NCI-H526 (cell line): ENCODE measurements at regions not wholly inside any gene's neighbourhood (a gene's known extent, or its start where the extent isn't known, plus 50 kb on each side); places are given as distances from the start of the nearest gene placed in this dataset.
A peak's percentile ranks its signal among the peaks of the same experiment; 100 is the strongest.
"Not testable (repeated sequence)": the region's sequence is repeated elsewhere in the genome, so short reads cannot be mapped to it uniquely, and the experiment has no call there.

ENCODE experiments used
- DNase-seq, 2 experiments: peaks; one replicate each; lab custom pipeline; 2025; lab: John Stamatoyannopoulos, UW

DNA sequence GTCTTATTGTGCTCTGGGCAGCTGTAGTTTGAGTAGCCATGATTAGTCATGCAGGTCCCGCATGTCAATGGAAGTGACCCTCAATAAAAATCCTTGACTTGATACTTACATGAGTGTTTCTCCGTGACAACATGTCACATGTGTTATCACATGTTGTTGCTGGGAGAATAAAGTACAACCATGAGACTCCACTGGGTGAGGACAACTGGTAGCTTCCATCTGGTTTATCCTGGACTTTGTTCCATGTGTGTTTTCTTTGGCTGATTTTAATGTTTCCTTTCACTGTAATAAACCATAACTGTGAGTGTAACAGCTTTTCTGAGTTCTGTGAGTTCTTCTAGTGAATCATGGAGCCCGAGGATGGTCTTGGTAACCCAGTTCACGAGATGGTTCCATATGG, 63.1 kb upstream of the NDN start:
- no peak for DNase-seq

DNA sequence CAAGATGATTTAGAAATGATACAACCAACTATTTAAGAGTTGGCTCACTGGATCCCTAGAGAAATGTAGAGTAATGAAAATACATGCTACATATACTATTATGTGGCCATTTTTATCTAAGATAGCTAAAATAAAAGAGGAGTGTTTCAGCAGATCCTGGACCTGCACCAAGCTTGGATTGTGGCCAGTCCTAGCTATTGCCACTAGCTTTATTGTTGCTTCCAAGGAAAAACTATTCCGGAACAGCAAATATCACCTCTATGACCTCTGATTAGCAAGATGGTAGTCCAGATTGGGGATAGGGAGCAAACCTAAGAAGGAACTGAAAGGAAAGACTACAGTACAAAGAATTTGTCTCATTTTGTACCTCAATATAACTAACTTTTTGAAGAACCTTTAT, 63.7 kb upstream of the NDN start:
- DNase-seq = no peak

DNA sequence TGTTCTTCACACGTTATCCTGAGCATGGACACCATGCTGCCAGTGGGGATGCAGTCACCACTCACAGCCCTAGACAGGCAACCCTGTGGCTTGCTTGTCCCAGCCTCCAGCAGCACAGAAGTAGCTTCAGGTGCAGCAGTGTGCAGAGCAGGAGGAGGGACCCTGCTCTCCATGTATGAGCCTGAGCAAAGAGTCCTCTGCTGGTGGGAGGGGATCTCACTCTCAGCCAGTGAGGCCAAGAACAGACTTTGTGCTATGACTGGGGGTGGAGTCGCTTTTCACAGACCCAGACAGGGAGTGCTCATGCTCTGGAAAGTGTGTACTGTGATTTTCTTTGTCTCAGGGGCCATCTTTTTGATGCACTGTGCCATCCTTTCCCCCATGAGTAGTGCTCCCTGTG, 66.1 kb upstream of the NDN start:
- DNase-seq = no peak

DNA sequence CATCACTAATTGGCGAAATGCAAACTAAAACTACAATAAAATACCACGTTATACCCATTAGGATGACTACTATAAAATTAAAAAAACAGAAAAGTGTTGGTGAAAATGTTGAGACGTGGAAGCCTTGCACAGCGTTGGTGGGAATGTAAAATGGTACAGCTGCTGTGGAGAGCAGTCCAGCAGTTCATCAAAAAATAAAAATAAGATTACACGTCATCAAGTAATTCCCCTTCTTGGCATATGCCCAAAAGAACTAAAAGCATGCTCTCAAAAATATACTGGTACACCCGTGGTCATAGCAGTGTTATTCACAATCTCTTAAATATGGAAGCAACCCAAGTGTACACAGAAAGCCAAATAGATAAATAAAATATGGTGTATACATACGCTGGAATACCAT, 71.8 kb upstream of the NDN start:
- no peak for DNase-seq

DNA sequence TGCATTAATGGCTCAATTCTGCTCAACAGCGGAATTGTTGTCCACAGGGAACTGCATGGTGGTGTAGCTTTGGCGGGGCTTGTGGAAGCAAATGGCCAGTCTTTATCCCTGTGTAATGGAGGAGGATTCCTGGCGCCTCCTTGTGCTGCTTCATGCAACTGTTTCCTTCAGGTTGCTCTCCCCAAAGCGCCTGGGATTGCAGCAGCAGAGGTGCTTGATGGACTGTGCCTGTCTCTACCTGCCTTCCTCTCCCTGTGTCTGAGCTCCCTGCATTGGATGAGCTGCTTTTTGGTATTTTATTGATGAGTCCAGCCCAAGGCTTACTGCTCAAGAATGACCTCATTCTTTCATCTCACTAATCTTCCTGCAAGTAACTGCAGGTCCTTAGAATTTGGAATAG, 72.9 kb upstream of the NDN start:
- DNase-seq = peak in 1 of 2 experiments; percentile 20

DNA sequence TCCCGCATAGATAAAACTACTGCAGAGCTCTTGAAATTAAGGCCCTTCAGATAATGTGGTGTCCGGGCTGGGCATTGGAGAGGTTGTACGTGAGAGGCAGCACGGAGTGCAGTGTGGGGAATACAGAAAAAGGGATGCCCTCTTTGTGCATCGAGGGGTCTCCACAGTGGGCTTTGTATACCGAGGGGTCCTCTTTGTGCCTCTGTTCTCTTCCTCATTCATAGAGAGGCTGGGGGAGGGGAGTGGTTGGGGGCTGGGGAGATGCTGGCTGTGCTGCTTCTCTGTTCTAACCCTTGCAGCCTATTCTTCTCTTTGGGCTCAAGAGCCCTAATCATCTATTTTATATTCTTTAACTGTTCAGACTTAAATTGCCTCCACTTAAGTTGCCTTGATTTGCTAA, 74.3 kb upstream of the NDN start:
- DNase-seq = no peak

DNA sequence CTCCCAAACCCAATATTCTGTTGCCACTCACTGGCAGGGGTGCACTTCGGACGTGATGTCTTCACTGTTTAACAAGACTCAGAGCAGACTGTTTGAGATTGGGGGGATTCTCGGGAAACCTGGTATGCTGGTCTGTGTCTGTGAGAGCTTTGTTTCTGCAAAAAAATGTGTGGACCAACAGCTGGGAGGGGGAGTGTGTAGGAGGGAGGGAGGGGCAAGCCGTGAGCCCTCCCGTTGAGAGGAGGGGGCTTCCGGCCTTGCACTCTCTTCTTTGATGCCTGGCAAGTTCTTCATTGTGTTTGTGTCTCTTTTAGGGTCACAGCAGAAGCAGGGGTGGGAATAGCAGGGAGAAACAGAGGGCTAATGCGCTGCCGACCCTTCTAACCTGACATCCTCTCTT, 74.9 kb upstream of the NDN start:
- no peak for DNase-seq

DNA sequence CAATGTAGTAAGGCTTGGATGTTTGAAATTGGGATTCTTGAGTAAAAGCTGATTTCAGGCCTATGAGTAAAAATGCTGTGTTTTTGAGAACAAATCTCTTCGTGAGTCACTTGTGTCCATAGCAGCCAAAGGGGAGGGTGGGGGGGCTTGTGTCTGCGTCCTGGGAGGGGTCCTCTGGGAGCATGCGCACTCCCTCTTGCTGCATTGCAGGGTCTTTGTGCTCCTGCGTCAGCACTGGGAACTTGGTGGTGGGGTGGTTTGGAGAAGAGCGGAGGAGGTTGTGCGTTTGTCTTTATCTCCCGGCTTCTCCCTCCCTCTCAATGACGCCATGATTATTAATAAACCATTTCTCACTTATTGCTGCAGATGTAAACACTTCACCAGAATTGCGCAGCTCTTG, 75.9 kb upstream of the NDN start:
- DNase-seq = no peak

DNA sequence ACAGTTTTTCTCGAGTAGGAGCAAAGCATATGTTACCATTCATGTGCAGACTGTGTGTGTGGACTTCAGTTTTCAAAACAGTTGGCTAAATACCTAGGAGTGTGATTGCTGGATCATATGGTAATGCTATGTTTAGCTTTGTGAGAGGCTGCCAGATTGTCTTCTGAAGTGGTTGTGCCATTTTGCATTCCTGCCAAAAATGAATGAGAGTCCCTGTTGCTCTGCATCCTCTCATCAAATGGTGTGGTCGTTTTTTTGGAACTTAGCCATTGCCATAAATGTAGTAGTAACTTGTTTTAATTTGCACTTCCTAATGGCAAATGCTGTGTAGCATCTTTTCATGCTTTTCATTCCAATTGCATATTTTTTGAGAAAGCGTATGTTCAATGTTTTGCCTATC, 77.2 kb upstream of the NDN start:
- DNase-seq = no peak

DNA sequence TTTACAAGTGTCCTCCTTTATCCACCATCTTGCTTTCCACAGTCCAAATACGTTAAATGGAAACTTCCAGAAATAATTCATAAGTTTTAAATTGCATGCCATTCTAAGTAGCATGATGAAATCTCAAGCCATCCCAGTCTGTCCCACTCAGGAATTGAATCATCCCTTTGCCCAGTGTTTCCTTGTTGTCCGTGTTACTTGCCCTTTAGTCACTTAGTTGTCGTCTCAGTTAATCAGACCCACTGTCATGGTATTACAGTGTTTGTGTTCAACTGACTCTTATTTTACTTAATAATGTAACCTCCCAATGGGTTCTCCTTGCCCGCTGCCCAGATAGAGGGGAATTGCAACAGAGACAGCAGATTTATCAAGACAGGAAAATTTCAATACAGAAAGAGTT, 77.6 kb upstream of the NDN start:
- no peak for DNase-seq

DNA sequence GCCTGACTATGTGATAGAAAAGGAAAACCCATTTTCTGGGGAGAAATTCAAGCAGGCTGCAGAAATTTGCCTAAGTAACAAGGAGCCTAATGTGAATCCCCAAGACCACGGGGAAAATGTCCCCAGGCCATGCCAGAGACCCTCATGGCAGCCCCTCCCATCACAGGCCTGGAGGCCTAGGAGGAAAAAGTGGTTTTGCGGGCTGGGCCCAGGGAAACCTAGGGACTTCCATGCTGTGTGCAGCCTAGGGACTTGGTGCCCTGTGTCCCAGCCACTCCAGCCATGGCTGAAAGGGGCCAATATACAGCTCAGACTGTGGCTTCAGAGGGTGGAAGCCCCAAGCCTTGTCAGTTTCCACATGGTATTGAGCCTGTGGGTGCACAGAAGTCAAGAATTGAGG, 79.7 kb upstream of the NDN start:
- not testable (repeated sequence) for DNase-seq

DNA sequence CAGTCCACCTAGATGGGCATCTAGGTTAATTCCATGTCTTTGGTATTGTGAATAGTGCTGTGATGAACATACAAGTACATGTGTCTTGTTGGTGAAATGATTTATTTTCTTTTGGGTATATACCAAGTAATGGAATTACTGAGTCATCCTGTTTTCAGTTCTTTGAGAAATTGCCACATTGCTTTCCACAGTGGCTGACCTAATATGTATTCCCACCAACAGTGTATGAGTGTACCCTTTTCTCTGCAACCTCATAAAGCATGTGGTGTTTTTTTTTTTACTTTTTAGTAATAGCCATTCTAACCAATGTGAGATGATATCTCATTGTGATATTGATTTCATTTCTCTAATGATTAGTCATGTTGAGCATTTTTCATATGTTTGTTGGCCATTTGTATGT, 86.0 kb upstream of the NDN start:
- no peak for DNase-seq

DNA sequence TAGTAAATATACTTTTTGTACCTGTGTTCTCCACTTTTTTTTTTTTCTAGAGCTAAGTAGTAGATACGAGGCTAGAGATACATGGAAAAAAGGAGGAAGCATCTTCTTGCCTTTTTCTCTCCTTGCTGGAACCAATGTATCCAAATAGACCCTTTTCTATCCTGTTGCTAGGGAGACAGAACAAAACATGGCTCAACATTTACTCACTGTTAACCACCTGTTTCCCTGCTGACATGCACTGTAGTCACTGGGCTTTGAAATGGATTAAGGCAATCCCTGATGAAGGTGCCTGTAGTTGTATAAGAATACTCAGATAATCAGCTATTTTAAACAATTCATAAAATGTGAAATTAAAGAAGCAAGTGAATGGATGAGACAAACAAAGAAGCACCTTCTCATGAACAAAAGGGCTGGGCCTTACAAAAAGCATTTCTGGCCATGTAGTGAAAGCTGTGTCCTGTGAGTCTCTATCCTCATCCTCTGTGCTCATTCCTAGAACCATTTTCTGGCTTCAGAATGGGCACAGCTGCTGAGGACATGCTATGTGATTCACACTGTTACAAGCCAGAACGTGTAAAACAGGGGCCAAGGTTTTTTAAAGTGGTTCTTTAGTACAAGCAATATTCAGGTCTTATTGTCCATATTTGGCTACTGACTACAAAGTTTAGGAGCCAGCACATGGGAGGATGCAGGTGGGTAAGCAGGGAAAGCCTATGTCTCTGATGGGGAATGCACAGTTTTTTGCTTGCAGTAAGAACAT, 100.4 kb upstream of the NDN start:
- DNase-seq = no peak

DNA sequence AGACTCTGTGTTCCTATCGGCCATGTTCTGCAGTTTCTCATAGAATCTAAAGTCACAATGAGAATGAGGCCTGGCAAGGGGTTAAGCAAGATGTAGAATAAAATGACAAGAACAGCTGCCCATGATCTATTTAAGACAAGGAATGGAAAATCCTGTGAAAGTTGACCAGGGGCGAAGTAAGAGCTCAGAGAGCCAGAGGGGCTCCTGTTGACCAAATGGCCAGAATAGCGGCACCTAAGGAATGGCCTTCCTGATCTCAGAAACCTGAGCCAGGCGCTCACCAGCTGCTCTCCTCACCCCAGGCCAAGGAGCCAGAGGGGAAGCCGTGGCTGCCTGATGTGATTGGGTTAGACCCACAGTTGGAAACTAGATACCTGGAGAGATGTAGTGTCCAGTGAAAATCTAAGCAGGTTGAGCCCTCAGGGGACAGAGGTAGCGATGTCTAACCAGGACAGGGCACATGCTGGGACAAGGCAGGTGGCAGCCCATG, 106.1 kb upstream of the NDN start:
- no peak for DNase-seq

DNA sequence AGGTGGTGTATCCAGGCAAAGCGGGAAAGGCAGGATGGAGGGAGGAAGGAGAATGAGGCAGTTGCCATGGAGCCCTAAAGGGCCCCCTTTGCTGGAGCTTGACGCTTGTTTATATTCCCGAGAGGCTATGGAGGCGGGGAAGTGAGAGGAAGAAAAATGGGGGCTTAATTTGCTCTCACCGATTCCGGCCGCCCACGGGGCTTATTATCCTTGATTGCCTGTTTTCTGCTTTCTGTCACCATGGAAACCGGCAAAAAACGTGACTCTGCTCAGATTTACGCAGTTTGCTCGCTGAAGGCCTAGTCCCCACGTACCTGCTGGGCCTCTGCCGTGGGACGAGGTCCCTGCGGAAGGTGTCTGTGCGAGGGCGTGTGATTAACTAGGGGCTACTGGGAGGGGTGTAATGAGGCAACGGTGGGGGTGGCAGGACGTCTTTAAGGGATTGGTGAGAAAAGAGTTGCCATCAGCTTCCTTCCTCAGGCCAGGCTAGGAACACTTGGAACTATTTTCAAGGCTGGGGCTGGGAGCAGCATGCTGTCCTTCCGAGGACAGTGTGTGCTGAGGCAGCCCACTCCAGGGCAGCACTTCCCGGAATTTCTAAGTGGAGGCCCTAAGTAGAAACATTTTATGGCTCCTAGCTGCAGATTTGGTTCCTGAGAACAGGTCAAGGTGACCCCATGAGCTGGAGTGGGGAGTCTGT, 110.8 kb upstream of the NDN start:
- DNase-seq = no peak

DNA sequence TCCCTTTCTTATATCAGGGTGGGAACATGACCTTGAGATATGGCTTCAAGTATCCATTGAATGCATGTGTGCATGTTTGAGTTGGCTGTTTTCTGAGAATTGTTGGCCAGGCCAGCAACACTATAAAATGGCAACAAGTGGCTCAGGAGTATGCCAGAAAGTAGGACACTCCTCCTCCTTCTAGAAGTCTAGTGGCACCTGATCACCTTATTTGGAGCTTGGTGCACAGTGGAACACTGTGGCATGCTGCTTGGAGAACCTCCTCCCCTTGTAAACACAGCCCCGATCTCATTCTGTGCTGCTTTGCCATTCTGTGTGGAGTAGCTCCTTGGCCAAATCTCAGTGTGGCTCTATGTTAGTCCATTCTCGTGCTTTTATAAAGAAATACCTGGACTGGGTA, 114.8 kb upstream of the NDN start:
- DNase-seq = no peak

DNA sequence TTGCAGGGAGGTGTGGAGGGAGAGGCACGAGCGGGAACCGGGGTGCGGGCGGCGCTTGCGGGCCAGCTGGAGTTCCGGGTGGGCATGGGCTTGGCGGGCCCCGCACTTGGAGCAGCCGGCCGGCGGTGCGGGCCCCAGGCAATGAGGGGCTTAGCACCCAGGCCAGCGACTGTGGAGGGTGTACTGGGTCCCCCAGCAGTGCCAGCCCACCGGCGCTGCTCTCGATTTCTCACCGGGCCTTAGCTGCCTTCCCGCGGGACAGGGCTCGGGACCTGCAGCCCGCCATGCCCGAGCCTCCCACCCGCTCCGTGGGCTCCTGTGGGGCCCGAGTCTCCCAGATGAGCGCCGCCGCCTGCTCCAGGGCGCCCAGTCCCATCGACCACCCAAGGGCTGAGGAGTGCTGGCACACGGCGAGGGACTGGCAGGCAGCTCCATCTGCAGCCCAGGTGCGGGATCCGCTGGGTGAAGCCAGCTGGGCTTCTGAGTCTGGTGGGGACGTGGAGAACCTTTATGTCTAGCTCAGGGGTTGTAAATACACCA, 115.9 kb upstream of the NDN start:
- DNase-seq = not testable (repeated sequence)

DNA sequence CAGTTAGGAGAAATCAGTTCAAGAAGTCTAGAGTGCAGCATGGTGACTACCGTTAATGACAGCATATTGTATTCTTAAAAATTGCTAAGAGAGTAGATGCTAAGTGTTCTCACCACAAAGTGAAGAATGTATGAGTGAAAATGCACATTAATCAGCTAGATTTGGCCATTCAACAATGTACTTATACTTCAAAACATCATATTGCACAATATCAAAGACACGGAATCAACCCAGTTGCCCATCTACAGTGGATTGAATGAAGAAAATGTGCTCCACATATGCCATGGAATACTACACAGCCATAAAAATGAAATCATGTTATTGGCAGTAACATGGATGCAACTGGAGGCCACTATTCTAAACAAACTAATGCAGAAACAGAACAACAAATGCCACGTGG, 119.9 kb upstream of the NDN start:
- DNase-seq = no peak

DNA sequence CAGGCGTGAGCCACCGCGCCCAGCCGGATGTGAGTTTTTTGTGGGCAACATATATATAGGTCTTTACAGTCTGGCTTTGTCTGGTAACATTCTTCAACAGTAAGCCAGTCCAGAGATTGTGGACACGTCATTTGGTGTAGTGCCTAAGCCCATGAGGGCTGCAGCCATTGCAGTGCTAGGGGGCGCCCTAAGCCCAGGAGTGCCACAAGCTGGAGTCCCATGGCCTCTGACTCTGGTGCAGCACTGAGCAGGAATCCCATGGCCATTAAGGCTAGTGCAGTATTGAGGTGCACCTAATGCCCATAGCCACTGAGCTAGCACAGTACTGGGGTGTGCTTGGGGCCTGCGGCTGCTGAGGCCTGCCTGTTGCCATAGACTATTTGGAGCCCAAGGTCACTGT, 136.4 kb upstream of the NDN start:
- DNase-seq = peak in 1 of 2 experiments; percentile 48

DNA sequence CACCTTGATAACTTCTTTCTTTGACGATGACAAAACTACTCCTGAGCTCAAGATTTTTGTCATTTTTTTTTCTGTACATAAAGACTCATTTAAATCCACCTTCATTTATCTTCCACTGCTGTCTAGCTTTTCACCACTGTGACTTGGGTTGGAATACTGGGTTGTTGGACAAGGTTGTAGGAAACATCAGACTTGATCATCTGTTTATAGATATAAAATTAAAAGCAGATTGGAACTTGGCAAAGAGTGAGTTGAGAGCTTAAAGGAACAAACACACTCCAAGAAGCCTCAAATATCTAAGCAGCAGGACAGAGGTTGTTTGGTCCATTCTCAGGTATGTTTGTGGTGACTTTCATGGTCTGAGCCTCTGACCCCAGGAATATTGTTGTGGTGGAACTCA, 141.7 kb upstream of the NDN start:
- DNase-seq = no peak

DNA sequence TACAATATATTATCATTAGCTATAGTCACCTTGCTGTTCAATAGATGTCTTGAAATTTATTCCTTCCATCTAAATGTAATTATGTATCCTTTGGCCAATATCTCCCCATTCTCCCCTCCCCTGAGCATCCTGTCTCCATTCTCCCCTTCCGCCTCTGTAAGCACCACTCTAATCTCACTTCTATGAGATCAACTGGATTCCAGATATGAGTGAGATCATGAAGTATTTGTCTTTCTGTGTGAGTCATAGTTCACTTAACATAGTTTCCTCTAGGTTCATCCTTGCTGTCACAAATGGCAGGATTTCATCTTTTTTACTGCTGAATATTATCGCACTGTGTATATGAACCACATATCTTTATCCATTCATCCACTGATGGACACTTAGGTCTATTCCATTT, 148.8 kb upstream of the NDN start:
- no peak for DNase-seq

DNA sequence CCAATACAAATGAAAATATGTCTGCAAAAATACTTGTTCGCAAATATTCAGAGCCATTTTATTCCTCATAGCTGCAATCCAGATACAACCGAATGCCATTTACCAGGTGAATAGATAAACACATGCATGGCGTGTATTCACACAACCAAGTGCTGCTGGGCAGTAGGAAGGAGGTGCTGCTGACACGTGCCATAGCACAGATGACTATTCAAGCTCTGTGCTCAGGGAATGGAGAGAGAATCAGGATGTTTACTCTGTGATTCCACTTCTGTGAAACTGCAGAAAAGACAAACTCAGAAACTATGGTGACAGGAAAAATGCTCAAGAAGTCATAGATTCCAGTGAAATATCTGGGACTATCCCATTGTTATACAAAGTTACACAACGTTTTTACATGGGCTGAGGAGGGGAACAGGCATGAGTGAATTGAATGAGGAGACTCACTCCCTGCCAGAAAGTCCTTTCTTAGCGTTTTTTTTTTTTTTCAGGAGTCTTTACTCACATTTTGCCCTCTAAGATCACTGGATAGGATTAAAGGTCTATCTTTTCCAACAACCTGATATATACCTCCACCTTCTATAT, 152.9 kb upstream of the NDN start:
- DNase-seq = no peak

DNA sequence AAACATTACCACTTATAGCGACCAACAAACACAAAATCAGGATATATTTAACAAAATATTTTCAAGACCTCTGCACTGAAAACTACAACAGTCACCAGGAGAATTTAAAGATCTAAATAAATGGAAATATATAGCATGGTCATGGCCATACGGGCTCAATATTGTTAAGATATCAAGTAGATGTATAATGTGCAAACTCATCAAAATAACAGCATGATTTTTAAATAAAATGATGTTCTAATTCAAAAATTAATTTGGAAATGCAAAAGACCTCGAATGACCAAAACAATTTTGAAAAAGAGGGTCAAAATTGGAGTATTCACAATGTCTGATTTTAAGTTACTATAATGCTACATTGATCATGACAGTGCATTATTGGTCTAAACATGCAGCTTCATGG, 159.1 kb upstream of the NDN start:
- no peak for DNase-seq
